Stimulated activated memory B cell treated with anti-CD40 and anti-IgM and Interleukin-4, amounts not matched to agents 10 μg/mL and 1 μg/mL and 100 μg/mL, for 72 hours (primary cell): ENCODE measurements at regions not wholly inside any gene's neighbourhood (a gene's known extent, or its start where the extent isn't known, plus 50 kb on each side); places are given as distances from the start of the nearest gene placed in this dataset.
"Not testable (repeated sequence)": the region's sequence is repeated elsewhere in the genome, so short reads cannot be mapped to it uniquely, and the experiment has no call there.

Experiments
- ATAC-seq: fragments of 150-1000 bp; cut with Tn5 transposase; 2 replicates; pipeline ENCODE4 v1.10.0; 2021
- H3K27ac Mint-ChIP-seq: one replicate; pipeline ENCODE4 v1.8.0; 2022; ENCODE audit warnings: mild to moderate bottlenecking, mixed read lengths
- H3K27me3 Mint-ChIP-seq: one replicate; pipeline ENCODE4 v1.8.0; 2022; ENCODE audit warnings: mixed read lengths
- H3K36me3 Mint-ChIP-seq: one replicate; pipeline ENCODE4 v1.8.0; 2022; ENCODE audit warnings: mixed read lengths
- H3K4me1 Mint-ChIP-seq: one replicate; pipeline ENCODE4 v1.8.0; 2022; ENCODE audit warnings: mixed read lengths
- H3K4me3 Mint-ChIP-seq: one replicate; pipeline ENCODE4 v1.8.0; 2022; ENCODE audit warnings: mild to moderate bottlenecking, moderate library complexity, mixed read lengths
- H3K9me3 Mint-ChIP-seq: one replicate; pipeline ENCODE4 v1.8.0; 2022; ENCODE audit warnings: mixed read lengths

GRCh38 chr1:188729039-188729438 lies 1748.6 kb downstream of the BRINP3 start:
- Mint-ChIP-seq H3K27me3 (no peaks in the 10 kb centered on the region), H3K4me3 (no peak overlapping the region), H3K27ac (no peak overlapping the region), H3K36me3 (no peaks in the 10 kb centered on the region), H3K4me1 (no peaks in the 10 kb centered on the region), H3K9me3 (peaks cover 3% of the 10 kb centered on the region)
- no peak for ATAC-seq

GRCh38 chr1:188735567-188735966 lies 1742.1 kb downstream of the BRINP3 start:
- Mint-ChIP-seq H3K27me3 (no peaks in the 10 kb centered on the region), H3K4me3 (no peak overlapping the region), H3K27ac (no peak overlapping the region), H3K9me3 (peaks cover 6% of the 10 kb centered on the region), H3K36me3 (no peaks in the 10 kb centered on the region), H3K4me1 (no peaks in the 10 kb centered on the region)
- no peak for ATAC-seq

GRCh38 chr1:188749275-188749674 lies 1728.4 kb downstream of the BRINP3 start:
- not testable (repeated sequence) for H3K36me3 Mint-ChIP-seq

GRCh38 chr1:188752027-188752426 lies 1725.6 kb downstream of the BRINP3 start:
- not testable (repeated sequence) for H3K27ac Mint-ChIP-seq, H3K4me1 Mint-ChIP-seq, H3K4me3 Mint-ChIP-seq, H3K27me3 Mint-ChIP-seq, H3K36me3 Mint-ChIP-seq, ATAC-seq
- peaks cover 17% of the 10 kb centered on the region for H3K9me3 Mint-ChIP-seq

More at GRCh38 chr1:188749275-188749674, 1728.4 kb downstream of the BRINP3 start:
- H3K27me3 Mint-ChIP-seq, ATAC-seq, H3K4me1 Mint-ChIP-seq, H3K4me3 Mint-ChIP-seq, H3K27ac Mint-ChIP-seq: not testable (repeated sequence)
- peaks cover 17% of the 10 kb centered on the region for H3K9me3 Mint-ChIP-seq

GRCh38 chr1:188757747-188758146 lies 1719.9 kb downstream of the BRINP3 start:
- not testable (repeated sequence) for H3K9me3 Mint-ChIP-seq, H3K36me3 Mint-ChIP-seq, H3K4me1 Mint-ChIP-seq, H3K4me3 Mint-ChIP-seq, ATAC-seq, H3K27ac Mint-ChIP-seq, H3K27me3 Mint-ChIP-seq

GRCh38 chr1:188761226-188761625 lies 1716.4 kb downstream of the BRINP3 start:
- no peaks in the 10 kb centered on the region for H3K4me1 Mint-ChIP-seq
- ATAC-seq, result no peak
- H3K27ac Mint-ChIP-seq, result no peak overlapping the region
- H3K4me3 Mint-ChIP-seq, result no peak overlapping the region
- no peaks in the 10 kb centered on the region for H3K27me3 Mint-ChIP-seq
- H3K36me3 Mint-ChIP-seq, result no peaks in the 10 kb centered on the region
- H3K9me3 Mint-ChIP-seq, result no peaks in the 10 kb centered on the region

- Mint-ChIP-seq H3K36me3 (no peaks in the 10 kb centered on the region), H3K4me3 (no peak overlapping the region), H3K27me3 (no peaks in the 10 kb centered on the region), H3K4me1 (no peaks in the 10 kb centered on the region), H3K27ac (no peak overlapping the region), H3K9me3 (no peaks in the 10 kb centered on the region)
- ATAC-seq, result no peak
Measured at GRCh38 chr1:188762166-188762743, 1715.4 kb downstream of the BRINP3 start.

- Mint-ChIP-seq H3K27me3 (no peaks in the 10 kb centered on the region), H3K27ac (no peak overlapping the region), H3K9me3 (no peaks in the 10 kb centered on the region), H3K4me1 (no peaks in the 10 kb centered on the region), H3K4me3 (no peak overlapping the region), H3K36me3 (no peaks in the 10 kb centered on the region)
- ATAC-seq, result no peak
Measured at GRCh38 chr1:188763541-188763940, 1714.1 kb downstream of the BRINP3 start.

GRCh38 chr1:188769181-188769580 lies 1708.5 kb downstream of the BRINP3 start:
- Mint-ChIP-seq H3K36me3 (no peaks in the 10 kb centered on the region), H3K27me3 (no peaks in the 10 kb centered on the region), H3K4me1 (no peaks in the 10 kb centered on the region), H3K27ac (no peak overlapping the region), H3K9me3 (peaks cover 12% of the 10 kb centered on the region), H3K4me3 (no peak overlapping the region)
- no peak for ATAC-seq

GRCh38 chr1:188769936-188770335 lies 1707.7 kb downstream of the BRINP3 start:
- Mint-ChIP-seq H3K9me3 (peaks cover 12% of the 10 kb centered on the region), H3K27ac (no peak overlapping the region), H3K27me3 (no peaks in the 10 kb centered on the region), H3K36me3 (no peaks in the 10 kb centered on the region), H3K4me3 (no peak overlapping the region), H3K4me1 (no peaks in the 10 kb centered on the region)
- ATAC-seq, result no peak

- H3K27me3 Mint-ChIP-seq, result no peaks in the 10 kb centered on the region
- no peak overlapping the region for H3K27ac Mint-ChIP-seq
- no peak for ATAC-seq
- H3K4me1 Mint-ChIP-seq, result no peaks in the 10 kb centered on the region
- no peak overlapping the region for H3K4me3 Mint-ChIP-seq
- peaks cover 13% of the 10 kb centered on the region for H3K9me3 Mint-ChIP-seq
- H3K36me3 Mint-ChIP-seq, result no peaks in the 10 kb centered on the region
Measured at GRCh38 chr1:188778578-188778977, 1699.1 kb downstream of the BRINP3 start.

- Mint-ChIP-seq H3K4me1 (no peaks in the 10 kb centered on the region), H3K9me3 (peaks cover 3% of the 10 kb centered on the region), H3K4me3 (no peak overlapping the region), H3K27ac (no peak overlapping the region), H3K36me3 (no peaks in the 10 kb centered on the region), H3K27me3 (no peaks in the 10 kb centered on the region)
- ATAC-seq, result no peak
Measured at GRCh38 chr1:188782220-188782841, 1695.3 kb downstream of the BRINP3 start.

- no peaks in the 10 kb centered on the region for H3K36me3 Mint-ChIP-seq
- ATAC-seq, result no peak
- no peak overlapping the region for H3K4me3 Mint-ChIP-seq
- no peaks in the 10 kb centered on the region for H3K27me3 Mint-ChIP-seq
- H3K27ac Mint-ChIP-seq, result no peak overlapping the region
- peaks cover 8% of the 10 kb centered on the region for H3K9me3 Mint-ChIP-seq
- H3K4me1 Mint-ChIP-seq, result no peaks in the 10 kb centered on the region
Measured at GRCh38 chr1:188794969-188795368, 1682.7 kb downstream of the BRINP3 start.

GRCh38 chr1:188812153-188812552 lies 1665.5 kb downstream of the BRINP3 start:
- H3K4me1 Mint-ChIP-seq, H3K27me3 Mint-ChIP-seq, H3K27ac Mint-ChIP-seq, H3K4me3 Mint-ChIP-seq, ATAC-seq, H3K36me3 Mint-ChIP-seq: not testable (repeated sequence)
- peaks cover 14% of the 10 kb centered on the region for H3K9me3 Mint-ChIP-seq

GRCh38 chr1:188812836-188813573 lies 1664.7 kb downstream of the BRINP3 start:
- not testable (repeated sequence) for H3K4me1 Mint-ChIP-seq, H3K36me3 Mint-ChIP-seq, H3K4me3 Mint-ChIP-seq, ATAC-seq, H3K27ac Mint-ChIP-seq, H3K27me3 Mint-ChIP-seq
- peaks cover 13% of the 10 kb centered on the region for H3K9me3 Mint-ChIP-seq

GRCh38 chr1:188817814-188818213 lies 1659.8 kb downstream of the BRINP3 start:
- Mint-ChIP-seq H3K27me3 (no peaks in the 10 kb centered on the region), H3K4me3 (no peak overlapping the region), H3K9me3 (peaks cover 5% of the 10 kb centered on the region), H3K4me1 (no peaks in the 10 kb centered on the region), H3K36me3 (no peaks in the 10 kb centered on the region), H3K27ac (no peak overlapping the region)
- no peak for ATAC-seq
